GM23338 (cell line): ENCODE measurements at regions not wholly inside any gene's neighbourhood (a gene's known extent, or its start where the extent isn't known, plus 50 kb on each side); places are given as distances from the start of the nearest gene placed in this dataset.

Experiments used
- ATAC-seq: fragments of 200-7000 bp; cut with Tn5 transposase; 3 replicates; pipeline ENCODE4 v1.9.1; 2020
- DNase-seq: peaks from one replicate; pipeline ENCODE4 v3.0.0-alpha.2; 2015; ENCODE audit warnings: low spot score
- H2AFZ ChIP-seq: fragments of 200-600 bp; sonication (generic); 2 replicates; pipeline ENCODE4 v1.8.0; 2016; ENCODE audit warnings: antibody characterized with exemption, mild to moderate bottlenecking, moderate library complexity
- H3F3A ChIP-seq: fragments of 200-600 bp; sonication (generic); replicated peaks from 2 replicates; pipeline ENCODE4 v1.8.0; 2017; ENCODE audit warnings: antibody characterized with exemption, mixed run types, low read depth
- H3K27ac ChIP-seq: fragments of 200-600 bp; sonication (generic); 2 replicates; pipeline ENCODE4 v1.6.1; 2016; ENCODE audit warnings: low read depth
- H3K27me3 ChIP-seq: fragments of 200-600 bp; sonication (generic); 2 replicates; pipeline ENCODE4 v1.8.0; 2016; ENCODE audit warnings: mild to moderate bottlenecking, mixed run types, moderate library complexity; ENCODE audit not compliant: insufficient read depth
- H3K36me3 ChIP-seq: fragments of 200-600 bp; sonication (generic); 2 replicates; pipeline ENCODE4 v1.8.0; 2016; ENCODE audit warnings: mild to moderate bottlenecking; ENCODE audit not compliant: insufficient read depth
- H3K4me1 ChIP-seq: fragments of 200-600 bp; sonication (generic); 2 replicates; pipeline ENCODE4 v1.8.0; 2016; ENCODE audit warnings: mild to moderate bottlenecking, moderate library complexity; ENCODE audit not compliant: insufficient read depth
- H3K4me2 ChIP-seq: fragments of 200-600 bp; sonication (generic); 2 replicates; pipeline ENCODE4 v1.7.1; 2017; ENCODE audit warnings: mixed run types
- H3K4me3 ChIP-seq: fragments of 200-600 bp; sonication (generic); 2 replicates; pipeline ENCODE4 v1.6.1; 2016; ENCODE audit warnings: mixed run types
- H3K79me2 ChIP-seq: fragments of 200-600 bp; sonication (generic); replicated peaks from 2 replicates; pipeline ENCODE4 v1.8.0; 2017; ENCODE audit warnings: mild to moderate bottlenecking; ENCODE audit not compliant: insufficient read depth
- H3K9me2 ChIP-seq: fragments of 200-600 bp; sonication (generic); 2 replicates; pipeline ENCODE4 v1.8.0; 2017; ENCODE audit not compliant: insufficient read depth
- H4K20me1 ChIP-seq: fragments of 200-600 bp; sonication (generic); replicated peaks from 2 replicates; pipeline ENCODE4 v1.8.0; 2017; ENCODE audit warnings: mild to moderate bottlenecking; ENCODE audit not compliant: insufficient read depth
- H3K27ac Mint-ChIP-seq: 2 replicates; pipeline ENCODE4 v1.8.0; 2020; ENCODE audit warnings: inconsistent platforms, mild to moderate bottlenecking, moderate library complexity, mixed read lengths
- H3K27me3 Mint-ChIP-seq: 3 replicates; pipeline ENCODE4 v1.8.0; 2022; ENCODE audit warnings: low read depth, mild to moderate bottlenecking, moderate library complexity, mixed read lengths, inconsistent platforms; ENCODE audit not compliant: insufficient read depth, poor library complexity
- H3K36me3 Mint-ChIP-seq: 3 replicates; pipeline ENCODE4 v1.8.0; 2021; ENCODE audit warnings: low read depth, mild to moderate bottlenecking, inconsistent platforms, moderate library complexity, mixed read lengths
- H3K4me1 Mint-ChIP-seq: 3 replicates; pipeline ENCODE4 v1.8.0; 2020; ENCODE audit warnings: mild to moderate bottlenecking, inconsistent platforms, mixed read lengths
- H3K4me3 Mint-ChIP-seq: 3 replicates; pipeline ENCODE4 v1.8.0; 2021; ENCODE audit warnings: moderate library complexity, mild to moderate bottlenecking, inconsistent platforms, mixed read lengths
- H3K9me3 Mint-ChIP-seq: 3 replicates; pipeline ENCODE4 v1.8.0; 2020; ENCODE audit warnings: moderate library complexity, mild to moderate bottlenecking, inconsistent platforms, mixed read lengths
- CREB1 ChIP-seq: fragments of 250-450 bp; sonication (Bioruptor Pico); IDR thresholded peaks from 2 replicates; pipeline ENCODE4 v1.5.0; 2020; ENCODE audit warnings: low read depth, mild to moderate bottlenecking, moderate library complexity
- ETS1 ChIP-seq: IDR thresholded peaks from 2 replicates; pipeline ENCODE4 v1.6.1; 2016; ENCODE audit warnings: antibody characterized with exemption
- EZH2 ChIP-seq: fragments of 200-600 bp; sonication (generic); IDR thresholded peaks from one replicate; pipeline ENCODE4 v1.8.0; 2017; ENCODE audit warnings: antibody characterized with exemption, mild to moderate bottlenecking, low read depth; ENCODE audit not compliant: unreplicated experiment
- EZH2phosphoT487 ChIP-seq: fragments of 200-600 bp; sonication (generic); IDR thresholded peaks from one replicate; pipeline ENCODE4 v1.8.1; 2018; ENCODE audit warnings: antibody characterized with exemption; ENCODE audit not compliant: unreplicated experiment
- JUNB ChIP-seq: IDR thresholded peaks from one replicate; pipeline ENCODE4 v1.6.1; 2016; ENCODE audit warnings: antibody characterized with exemption; ENCODE audit not compliant: unreplicated experiment
- NANOG ChIP-seq: IDR thresholded peaks from 2 replicates; pipeline ENCODE4 v1.6.1; 2016; ENCODE audit warnings: antibody characterized with exemption, borderline replicate concordance
- POLR2AphosphoS5 ChIP-seq: IDR thresholded peaks from 2 replicates; pipeline ENCODE4 v1.6.1; 2016; ENCODE audit warnings: antibody characterized with exemption, low read depth
- STAT1 ChIP-seq: IDR thresholded peaks from one replicate; pipeline ENCODE4 v1.6.1; 2016; ENCODE audit warnings: antibody characterized with exemption; ENCODE audit not compliant: unreplicated experiment
- ZNF114 ChIP-seq: fragments of 250-450 bp; sonication (Bioruptor Pico); IDR thresholded peaks from 2 replicates; pipeline ENCODE4 v1.5.0; 2020; ENCODE audit warnings: mild to moderate bottlenecking, moderate library complexity
- ZNF331 ChIP-seq: fragments of 250-450 bp; sonication (Bioruptor Pico); IDR thresholded peaks from 2 replicates; pipeline ENCODE4 v1.5.0; 2020; ENCODE audit warnings: low read depth, mild to moderate bottlenecking, moderate library complexity
- TF ChIP-seq, protein P1 (sequence below): IDR thresholded peaks from one replicate; pipeline ENCODE4 v1.6.1; 2018; ENCODE audit warnings: antibody characterized with exemption; ENCODE audit not compliant: unreplicated experiment
- TF ChIP-seq, protein P2 (sequence below), 2 experiments: fragments of 200-600 bp in 1 of 2; sonication (generic) in 1 of 2; conservative IDR thresholded peaks; 2 replicates each; pipeline versions ENCODE4 v1.5.1 to v1.6.1; 2016 to 2017; ENCODE audit warnings: antibody characterized with exemption in 2 of 2, low read depth in 2 of 2, mild to moderate bottlenecking in 2 of 2, moderate library complexity in 1 of 2

DNA sequence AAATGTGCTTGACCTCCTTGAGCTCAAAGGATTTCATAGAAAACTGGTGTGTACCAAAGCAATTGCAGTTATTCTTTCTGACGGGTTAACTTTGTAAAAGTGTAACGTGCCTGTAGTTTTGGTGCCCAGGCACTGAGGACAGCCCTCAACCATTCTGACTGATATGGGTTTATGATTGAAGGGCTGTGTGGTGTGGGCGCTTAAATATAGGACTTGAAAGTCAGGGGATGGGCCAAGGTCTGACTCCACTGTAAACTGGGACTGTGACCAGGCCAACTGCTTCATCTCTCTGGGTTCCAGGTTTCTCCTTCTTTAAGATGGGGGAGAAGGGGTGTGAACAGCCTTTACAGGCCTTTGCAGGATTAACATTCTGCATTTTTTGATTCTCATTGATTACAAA, 191.1 kb upstream of the ARHGAP20 start (continued):
- TF ChIP-seq, protein P1, sequence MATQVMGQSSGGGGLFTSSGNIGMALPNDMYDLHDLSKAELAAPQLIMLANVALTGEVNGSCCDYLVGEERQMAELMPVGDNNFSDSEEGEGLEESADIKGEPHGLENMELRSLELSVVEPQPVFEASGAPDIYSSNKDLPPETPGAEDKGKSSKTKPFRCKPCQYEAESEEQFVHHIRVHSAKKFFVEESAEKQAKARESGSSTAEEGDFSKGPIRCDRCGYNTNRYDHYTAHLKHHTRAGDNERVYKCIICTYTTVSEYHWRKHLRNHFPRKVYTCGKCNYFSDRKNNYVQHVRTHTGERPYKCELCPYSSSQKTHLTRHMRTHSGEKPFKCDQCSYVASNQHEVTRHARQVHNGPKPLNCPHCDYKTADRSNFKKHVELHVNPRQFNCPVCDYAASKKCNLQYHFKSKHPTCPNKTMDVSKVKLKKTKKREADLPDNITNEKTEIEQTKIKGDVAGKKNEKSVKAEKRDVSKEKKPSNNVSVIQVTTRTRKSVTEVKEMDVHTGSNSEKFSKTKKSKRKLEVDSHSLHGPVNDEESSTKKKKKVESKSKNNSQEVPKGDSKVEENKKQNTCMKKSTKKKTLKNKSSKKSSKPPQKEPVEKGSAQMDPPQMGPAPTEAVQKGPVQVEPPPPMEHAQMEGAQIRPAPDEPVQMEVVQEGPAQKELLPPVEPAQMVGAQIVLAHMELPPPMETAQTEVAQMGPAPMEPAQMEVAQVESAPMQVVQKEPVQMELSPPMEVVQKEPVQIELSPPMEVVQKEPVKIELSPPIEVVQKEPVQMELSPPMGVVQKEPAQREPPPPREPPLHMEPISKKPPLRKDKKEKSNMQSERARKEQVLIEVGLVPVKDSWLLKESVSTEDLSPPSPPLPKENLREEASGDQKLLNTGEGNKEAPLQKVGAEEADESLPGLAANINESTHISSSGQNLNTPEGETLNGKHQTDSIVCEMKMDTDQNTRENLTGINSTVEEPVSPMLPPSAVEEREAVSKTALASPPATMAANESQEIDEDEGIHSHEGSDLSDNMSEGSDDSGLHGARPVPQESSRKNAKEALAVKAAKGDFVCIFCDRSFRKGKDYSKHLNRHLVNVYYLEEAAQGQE = no peak
- TF ChIP-seq ZNF331 (CRISPR knock-in tag) (no peak), STAT1 (no peak), POLR2AphosphoS5 (no peak), ETS1 (no peak), EZH2phosphoT487 (no peak)

GRCh38 chr11:110901441-110901840, 189.2 kb upstream of the ARHGAP20 start:
- Histone ChIP-seq H3K4me1 (no peaks in the 10 kb centered on the region), H3K4me3 (no peak overlapping the region), H2AFZ (no peak overlapping the region), H3K79me2 (no peaks in the 10 kb centered on the region), H3K9me2 (0 out of 2 replicates have a peak, but pooled peaks cover 8% of the 10 kb centered on the region), H3F3A (no peaks in the 10 kb centered on the region), H4K20me1 (no peaks in the 10 kb centered on the region), H3K27ac (no peak overlapping the region), H3K27me3 (no peaks in the 10 kb centered on the region), H3K36me3 (no peaks in the 10 kb centered on the region), H3K4me2 (no peak overlapping the region)
- TF ChIP-seq NANOG (no peak), STAT1 (no peak)
- no peaks in the 10 kb centered on the region for H3K36me3 Mint-ChIP-seq
- no peaks in the 10 kb centered on the region for H3K4me1 Mint-ChIP-seq
- DNase-seq (no peak), ATAC-seq (no peak)
- no peaks in the 10 kb centered on the region for H3K9me3 Mint-ChIP-seq
- no peak overlapping the region for H3K4me3 Mint-ChIP-seq
- H3K27me3 Mint-ChIP-seq = no peaks in the 10 kb centered on the region
- H3K27ac Mint-ChIP-seq = no peak overlapping the region

- H3K27ac ChIP-seq = no peak overlapping the region
- no peaks in the 10 kb centered on the region for H3K36me3 Mint-ChIP-seq
- no peak overlapping the region for H2AFZ ChIP-seq
- 0 out of 2 replicates have a peak, but pooled peaks cover 8% of the 10 kb centered on the region for H3K9me2 ChIP-seq
- no peak overlapping the region for H3K4me3 ChIP-seq
- peaks cover 2% of the 10 kb centered on the region; the same call in 1 of the 3 replicates for H3K4me1 Mint-ChIP-seq
- H3K27ac Mint-ChIP-seq = no peak overlapping the region
- H3K79me2 ChIP-seq = no peaks in the 10 kb centered on the region
- no peak for DNase-seq
- H3K4me2 ChIP-seq = no peak overlapping the region
- H3K27me3 ChIP-seq = no peaks in the 10 kb centered on the region
- no peaks in the 10 kb centered on the region for H4K20me1 ChIP-seq
- no peaks in the 10 kb centered on the region for H3K9me3 Mint-ChIP-seq
- no peak overlapping the region for H3K4me3 Mint-ChIP-seq
- ATAC-seq = no peak
- H3F3A ChIP-seq = no peaks in the 10 kb centered on the region
- no peaks in the 10 kb centered on the region for H3K36me3 ChIP-seq
- no peaks in the 10 kb centered on the region for H3K4me1 ChIP-seq
- no peaks in the 10 kb centered on the region for H3K27me3 Mint-ChIP-seq
- TF ChIP-seq ZNF114 (CRISPR knock-in tag) (no peak), STAT1 (no peak), EZH2 (no peak), JUNB (no peak), CREB1 (no peak), NANOG (no peak), POLR2AphosphoS5 (no peak)
- TF ChIP-seq, protein P2, sequence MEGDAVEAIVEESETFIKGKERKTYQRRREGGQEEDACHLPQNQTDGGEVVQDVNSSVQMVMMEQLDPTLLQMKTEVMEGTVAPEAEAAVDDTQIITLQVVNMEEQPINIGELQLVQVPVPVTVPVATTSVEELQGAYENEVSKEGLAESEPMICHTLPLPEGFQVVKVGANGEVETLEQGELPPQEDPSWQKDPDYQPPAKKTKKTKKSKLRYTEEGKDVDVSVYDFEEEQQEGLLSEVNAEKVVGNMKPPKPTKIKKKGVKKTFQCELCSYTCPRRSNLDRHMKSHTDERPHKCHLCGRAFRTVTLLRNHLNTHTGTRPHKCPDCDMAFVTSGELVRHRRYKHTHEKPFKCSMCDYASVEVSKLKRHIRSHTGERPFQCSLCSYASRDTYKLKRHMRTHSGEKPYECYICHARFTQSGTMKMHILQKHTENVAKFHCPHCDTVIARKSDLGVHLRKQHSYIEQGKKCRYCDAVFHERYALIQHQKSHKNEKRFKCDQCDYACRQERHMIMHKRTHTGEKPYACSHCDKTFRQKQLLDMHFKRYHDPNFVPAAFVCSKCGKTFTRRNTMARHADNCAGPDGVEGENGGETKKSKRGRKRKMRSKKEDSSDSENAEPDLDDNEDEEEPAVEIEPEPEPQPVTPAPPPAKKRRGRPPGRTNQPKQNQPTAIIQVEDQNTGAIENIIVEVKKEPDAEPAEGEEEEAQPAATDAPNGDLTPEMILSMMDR (conservative IDR thresholded peaks at IDR 0.05; ENCODE audit: low read depth in 2 of 2) = no peak
- TF ChIP-seq, protein P1 = no peak
Measured at GRCh38 chr11:110900426-110900825, 188.2 kb upstream of the ARHGAP20 start.
